Activated CD4-positive, alpha-beta T cell treated with anti-CD3 and anti-CD28 coated beads, Interleukin-2, amount 10 ng/mL, durations not matched to agents 7 days and 5 days (primary cell): ENCODE measurements at regions not wholly inside any gene's neighbourhood (a gene's known extent, or its start where the extent isn't known, plus 50 kb on each side); places are given as distances from the start of the nearest gene placed in this dataset.

Experiments used
- CTCF ChIA-PET: fragments of 350-600 bp; sonication (Branson Sonifier 250); formaldehyde crosslinking; loops from one replicate; lab custom pipeline; 2021; ENCODE audit warnings: antibody characterized with exemption; lab: Charles Lee
- POLR2A ChIA-PET: fragments of 350-600 bp; sonication (Branson Sonifier 250); formaldehyde crosslinking; loops from one replicate; lab custom pipeline; 2021; ENCODE audit warnings: antibody characterized with exemption; lab: Charles Lee
- DNase-seq: peaks from one replicate; pipeline ENCODE4 v3.0.0-alpha.2; 2020
- H3K27ac Mint-ChIP-seq: one replicate; pipeline ENCODE4 v1.8.0; 2021; ENCODE audit warnings: mild to moderate bottlenecking, moderate library complexity, mixed read lengths
- H3K27me3 Mint-ChIP-seq: one replicate; pipeline ENCODE4 v1.8.0; 2021; ENCODE audit warnings: mixed read lengths
- H3K36me3 Mint-ChIP-seq: one replicate; pipeline ENCODE4 v1.8.0; 2021; ENCODE audit warnings: low read depth, mixed read lengths
- H3K4me1 Mint-ChIP-seq: one replicate; pipeline ENCODE4 v1.8.0; 2021; ENCODE audit warnings: mixed read lengths
- H3K4me3 Mint-ChIP-seq: one replicate; pipeline ENCODE4 v1.8.0; 2021; ENCODE audit warnings: mild to moderate bottlenecking, moderate library complexity, mixed read lengths
- H3K9me3 Mint-ChIP-seq: one replicate; pipeline ENCODE4 v1.8.0; 2021; ENCODE audit warnings: mixed read lengths

DNA sequence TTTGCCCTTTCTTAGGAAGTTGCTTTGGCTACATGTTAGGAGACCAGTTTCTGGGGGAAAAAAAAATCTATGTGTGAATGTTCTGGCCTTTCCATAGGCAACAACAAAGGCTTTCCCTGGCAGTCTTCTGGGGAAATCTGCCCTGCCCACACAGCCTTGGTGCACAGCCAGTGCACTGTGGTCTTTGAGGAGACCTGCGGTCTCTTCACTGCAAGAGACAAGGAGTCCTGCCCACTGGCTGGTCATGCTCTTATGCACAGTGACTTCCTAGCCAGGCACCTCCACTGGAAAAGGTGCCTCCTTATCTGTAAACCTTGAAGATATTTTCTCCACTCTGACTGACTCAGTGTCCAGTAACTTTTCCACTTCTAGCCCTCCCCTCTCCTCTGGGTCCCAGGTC, 155.1 kb downstream of the SUCLA2 start:
- POLR2A ChIA-PET = no interaction called here
- H3K4me1 Mint-ChIP-seq = no peaks in the 10 kb centered on the region
- no peak for DNase-seq

DNA sequence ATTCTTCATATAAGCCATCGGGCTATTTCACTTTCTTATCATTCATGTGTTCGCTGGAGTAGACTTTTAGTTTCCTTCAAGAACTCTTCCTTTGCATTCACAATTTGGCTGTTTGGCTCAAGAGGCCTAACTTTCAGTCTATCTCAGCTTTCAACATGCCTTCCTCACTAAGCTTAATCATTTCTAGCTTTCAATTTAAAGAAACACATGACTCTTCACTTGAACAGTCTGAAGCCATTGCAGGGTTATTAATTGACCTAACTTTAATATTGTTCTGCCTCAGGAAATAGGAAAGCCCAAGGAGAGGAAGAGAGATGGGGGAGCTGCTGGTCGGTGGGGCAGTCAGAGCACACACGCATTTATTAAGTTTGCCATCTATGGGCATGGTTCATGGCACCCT, 158.1 kb downstream of the SUCLA2 start:
- Mint-ChIP-seq H3K4me3 (no peak overlapping the region), H3K36me3 (no peaks in the 10 kb centered on the region)

More for the DNA sequence above, 155.1 kb downstream of the SUCLA2 start:
- Mint-ChIP-seq H3K4me3 (no peak overlapping the region), H3K9me3 (peaks cover 2% of the 10 kb centered on the region), H3K36me3 (no peaks in the 10 kb centered on the region), H3K27ac (no peak overlapping the region), H3K27me3 (no peaks in the 10 kb centered on the region)
- CTCF ChIA-PET = no interaction called here

DNA sequence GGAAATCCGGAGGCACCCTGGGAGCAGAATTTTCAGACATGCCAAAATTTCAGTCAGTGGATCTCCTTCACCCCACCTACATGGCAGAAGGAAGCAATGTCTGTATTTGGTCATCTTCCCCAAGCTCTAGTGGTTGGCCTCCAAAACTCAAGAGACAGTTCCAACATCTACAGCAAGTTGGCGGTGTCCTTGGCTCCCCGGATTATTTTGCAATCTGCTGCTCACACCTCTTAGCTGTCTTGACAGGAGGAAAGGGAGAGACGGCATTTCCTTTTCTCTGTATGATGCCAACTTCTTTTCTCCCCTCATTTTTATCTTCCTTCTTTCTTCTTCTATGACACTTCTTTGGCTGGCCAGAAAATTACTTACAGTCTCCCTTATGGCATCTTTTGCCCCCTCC, 159.9 kb downstream of the SUCLA2 start:
- no peak for DNase-seq
- H3K27ac Mint-ChIP-seq = no peak overlapping the region
- H3K9me3 Mint-ChIP-seq = no peaks in the 10 kb centered on the region
- H3K4me1 Mint-ChIP-seq = no peaks in the 10 kb centered on the region
- no peaks in the 10 kb centered on the region for H3K27me3 Mint-ChIP-seq
- CTCF ChIA-PET = no interaction called here
- POLR2A ChIA-PET = no interaction called here
- no peak overlapping the region for H3K4me3 Mint-ChIP-seq
- no peaks in the 10 kb centered on the region for H3K36me3 Mint-ChIP-seq

More for the DNA sequence above, 158.1 kb downstream of the SUCLA2 start:
- Mint-ChIP-seq H3K27ac (no peak overlapping the region), H3K4me1 (no peaks in the 10 kb centered on the region), H3K9me3 (no peaks in the 10 kb centered on the region), H3K27me3 (no peaks in the 10 kb centered on the region)
- no peak for DNase-seq
- CTCF ChIA-PET = no interaction called here
- POLR2A ChIA-PET = no interaction called here

DNA sequence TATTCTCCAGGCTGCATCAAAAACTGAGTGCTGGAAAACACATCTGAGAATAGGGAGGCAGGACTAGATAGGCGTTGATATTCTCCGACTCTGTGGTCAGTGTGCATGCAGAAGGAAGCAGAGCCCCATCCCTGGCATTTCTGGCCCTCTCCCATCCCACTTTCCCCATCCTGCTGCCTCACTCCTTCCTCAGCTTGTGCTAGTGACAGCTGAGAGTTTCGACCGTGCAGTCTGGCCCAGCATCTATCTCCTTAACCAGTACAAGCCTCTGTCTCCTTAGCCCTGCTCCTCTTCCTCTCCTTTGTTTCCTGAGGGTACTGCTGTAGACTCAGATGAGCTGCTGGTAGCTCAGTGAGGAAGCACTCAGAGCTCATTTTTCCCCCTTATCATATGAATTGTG, 163.2 kb downstream of the SUCLA2 start:
- no peak overlapping the region for H3K27ac Mint-ChIP-seq
- H3K9me3 Mint-ChIP-seq = no peaks in the 10 kb centered on the region
- ChIA-PET CTCF (no interaction called here), POLR2A (no interaction called here)
- no peaks in the 10 kb centered on the region for H3K27me3 Mint-ChIP-seq
- no peak overlapping the region for H3K4me3 Mint-ChIP-seq
- H3K36me3 Mint-ChIP-seq = no peaks in the 10 kb centered on the region
- DNase-seq = no peak
- no peaks in the 10 kb centered on the region for H3K4me1 Mint-ChIP-seq

DNA sequence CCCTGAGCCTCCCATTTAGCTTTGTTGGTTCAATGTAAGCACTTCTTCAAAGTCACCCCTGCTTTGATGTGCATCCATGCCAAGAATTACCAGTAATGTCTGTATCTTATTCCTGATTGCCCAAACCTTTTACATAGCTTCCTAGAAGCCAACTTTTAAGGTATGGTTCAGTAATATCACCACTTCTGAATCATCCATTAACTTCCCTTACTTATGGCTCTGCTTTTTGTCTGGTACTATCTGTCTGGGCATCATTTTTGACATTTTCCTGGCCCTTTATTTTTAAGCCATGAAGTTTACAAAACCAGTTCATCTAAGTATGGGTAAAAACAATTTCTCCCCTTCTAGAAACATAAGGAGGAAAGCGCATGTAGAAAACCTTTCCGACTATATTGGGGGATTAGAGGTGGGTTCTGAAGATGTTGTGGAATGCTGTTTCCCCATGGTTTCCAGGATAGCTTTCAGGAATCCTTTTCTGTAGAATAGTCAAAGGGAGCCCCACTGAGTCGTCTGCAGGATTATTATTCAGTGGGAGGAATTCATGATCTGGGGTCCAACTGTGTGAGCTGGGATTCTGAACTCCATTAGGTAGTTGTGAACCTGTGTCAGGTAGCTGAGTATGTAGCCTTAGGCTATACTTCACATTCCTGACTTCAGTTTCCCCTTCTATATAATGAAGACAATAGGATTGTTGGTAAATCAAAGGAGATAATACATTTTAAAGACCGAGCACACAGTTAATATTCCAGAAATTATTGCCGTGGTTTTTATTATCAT, 163.8 kb downstream of the SUCLA2 start:
- no peaks in the 10 kb centered on the region for H3K9me3 Mint-ChIP-seq
- no peaks in the 10 kb centered on the region for H3K27me3 Mint-ChIP-seq
- no peak overlapping the region for H3K4me3 Mint-ChIP-seq
- DNase-seq = no peak
- no peaks in the 10 kb centered on the region for H3K4me1 Mint-ChIP-seq
- H3K27ac Mint-ChIP-seq = no peak overlapping the region
- CTCF ChIA-PET = no interaction called here
- POLR2A ChIA-PET = no interaction called here
- H3K36me3 Mint-ChIP-seq = no peaks in the 10 kb centered on the region

DNA sequence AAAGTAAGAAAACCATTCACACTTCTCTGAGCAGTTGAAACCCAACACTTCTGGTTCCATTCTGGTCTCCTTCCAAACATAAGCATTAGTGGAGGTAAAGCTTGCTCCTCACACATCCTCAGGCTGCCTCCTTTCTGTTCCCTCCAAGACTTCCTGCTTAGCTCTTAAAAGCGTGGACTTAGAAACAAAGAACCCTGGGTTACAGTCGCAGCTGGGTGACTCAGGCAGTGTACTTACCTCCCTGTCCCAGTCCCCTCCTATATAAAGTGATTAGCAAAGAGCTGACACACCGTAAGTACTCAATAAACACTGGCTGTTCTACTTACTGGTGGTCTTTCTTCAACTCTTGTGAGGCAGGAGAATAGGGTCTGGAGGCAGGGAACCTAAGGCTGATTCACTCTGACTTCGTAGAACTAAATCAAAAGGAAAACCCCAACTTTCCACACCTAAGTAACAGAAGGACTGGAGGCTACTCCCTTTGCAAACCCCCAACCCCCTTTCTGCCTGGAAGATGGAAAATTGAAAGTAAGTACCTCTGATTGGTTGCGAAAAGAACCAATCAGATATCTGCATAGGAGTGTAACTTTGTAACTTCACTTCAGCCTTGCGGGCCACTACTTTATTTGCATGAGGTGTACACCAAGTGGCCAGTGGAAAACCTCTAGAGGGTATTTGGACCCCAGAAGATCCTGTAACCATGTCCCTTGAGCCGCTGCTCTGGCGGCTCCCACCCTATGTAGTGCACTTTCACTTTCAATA, 165.4 kb downstream of the SUCLA2 start:
- H3K27me3 Mint-ChIP-seq = no peaks in the 10 kb centered on the region
- H3K4me3 Mint-ChIP-seq = no peak overlapping the region
- no peak for DNase-seq
- H3K9me3 Mint-ChIP-seq = no peaks in the 10 kb centered on the region
- H3K36me3 Mint-ChIP-seq = no peaks in the 10 kb centered on the region
- CTCF ChIA-PET = no interaction called here
- no peaks in the 10 kb centered on the region for H3K4me1 Mint-ChIP-seq
- no peak overlapping the region for H3K27ac Mint-ChIP-seq
- POLR2A ChIA-PET = no interaction called here

DNA sequence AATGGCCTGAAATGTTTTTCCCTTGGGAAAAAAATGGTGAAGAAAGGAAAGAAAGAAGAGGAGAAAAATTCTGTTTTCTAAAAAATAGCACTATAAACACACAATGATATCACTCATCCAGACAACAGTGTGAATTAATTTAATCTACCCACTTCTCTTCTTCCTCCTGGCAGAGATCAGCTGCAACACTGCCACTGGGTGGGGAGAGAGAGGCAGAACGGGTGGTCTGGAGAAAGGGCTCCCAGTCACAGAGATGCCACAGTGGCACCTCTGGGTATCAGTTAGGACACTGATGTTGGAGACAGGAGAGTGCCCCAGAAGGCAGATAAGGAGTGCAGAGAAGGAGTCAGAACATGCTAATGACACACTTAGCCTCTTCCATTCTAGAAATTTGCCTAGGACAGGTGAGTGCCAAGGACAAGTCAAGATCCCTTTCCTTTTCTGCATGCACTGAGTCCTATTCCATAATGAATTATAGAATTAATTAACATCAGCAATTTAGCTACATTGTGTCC, 168.6 kb downstream of the SUCLA2 start:
- Mint-ChIP-seq H3K27me3 (no peaks in the 10 kb centered on the region), H3K27ac (no peak overlapping the region), H3K4me3 (no peak overlapping the region), H3K4me1 (no peaks in the 10 kb centered on the region), H3K36me3 (no peaks in the 10 kb centered on the region), H3K9me3 (no peaks in the 10 kb centered on the region)
- ChIA-PET POLR2A (no interaction called here), CTCF (no interaction called here)
- no peak for DNase-seq

DNA sequence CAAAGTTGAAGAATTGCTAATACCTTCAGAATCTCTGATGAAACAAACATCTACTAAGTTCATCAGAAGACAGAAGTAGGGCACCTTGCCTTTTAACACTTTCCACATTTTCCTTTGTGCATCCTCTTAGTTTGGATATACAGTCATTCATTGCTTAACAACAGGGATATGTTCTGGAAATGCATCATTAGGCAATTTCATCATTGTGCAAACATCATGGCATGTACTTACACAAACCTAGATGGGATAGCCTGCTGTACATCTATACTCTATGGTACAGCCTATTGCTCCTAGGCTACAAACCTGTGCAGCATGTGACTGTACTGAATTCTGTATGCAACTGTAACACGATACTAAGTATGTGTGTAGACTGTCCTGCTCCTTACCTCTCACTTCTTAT, 169.8 kb downstream of the SUCLA2 start:
- no peak overlapping the region for H3K4me3 Mint-ChIP-seq
- POLR2A ChIA-PET = no interaction called here
- no peaks in the 10 kb centered on the region for H3K9me3 Mint-ChIP-seq
- no peak overlapping the region for H3K27ac Mint-ChIP-seq
- H3K27me3 Mint-ChIP-seq = no peaks in the 10 kb centered on the region
- CTCF ChIA-PET = no interaction called here
- no peaks in the 10 kb centered on the region for H3K4me1 Mint-ChIP-seq
- no peak for DNase-seq
- H3K36me3 Mint-ChIP-seq = no peaks in the 10 kb centered on the region

DNA sequence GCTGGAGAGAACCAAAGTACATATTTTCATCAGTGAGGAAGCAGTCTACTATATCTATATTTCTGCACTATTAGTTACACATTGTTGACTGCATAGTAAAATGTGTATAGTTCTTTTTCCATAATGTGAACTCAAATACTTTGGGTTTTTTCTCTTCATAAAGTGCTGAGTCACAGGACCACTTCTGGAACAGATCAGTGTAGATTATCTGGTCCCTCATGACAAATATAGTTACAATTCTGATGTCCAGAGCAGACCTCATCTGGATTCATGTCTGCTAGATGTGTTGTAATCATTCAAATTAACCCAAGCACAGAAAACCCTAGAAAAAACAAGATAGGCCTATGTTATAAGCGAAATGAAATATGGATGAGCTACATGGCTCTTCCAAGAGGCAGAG, 171.4 kb downstream of the SUCLA2 start:
- H3K27me3 Mint-ChIP-seq = no peaks in the 10 kb centered on the region
- no peak overlapping the region for H3K4me3 Mint-ChIP-seq
- H3K27ac Mint-ChIP-seq = no peak overlapping the region
- ChIA-PET CTCF (no interaction called here), POLR2A (no interaction called here)
- H3K9me3 Mint-ChIP-seq = peaks cover 10% of the 10 kb centered on the region
- no peak for DNase-seq
- no peaks in the 10 kb centered on the region for H3K4me1 Mint-ChIP-seq
- no peaks in the 10 kb centered on the region for H3K36me3 Mint-ChIP-seq

DNA sequence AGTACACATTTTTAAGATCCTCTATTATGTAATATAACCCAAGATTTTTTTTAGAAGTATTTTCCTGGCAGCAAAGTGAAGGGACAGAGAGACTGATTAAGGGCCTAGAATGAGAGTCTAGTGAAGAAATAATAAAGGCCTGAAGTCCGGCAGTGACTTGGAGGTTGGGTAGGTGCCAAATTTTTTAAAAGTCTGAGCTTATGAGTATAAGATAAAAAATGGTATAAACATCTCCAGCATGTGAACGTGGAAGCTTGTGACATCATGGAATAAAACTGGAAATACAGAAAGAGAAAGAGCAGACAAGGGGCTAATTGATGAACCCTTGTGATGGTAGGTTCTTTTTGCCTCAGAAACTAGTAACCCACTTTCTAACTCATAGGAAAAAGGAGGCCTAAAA, 174.6 kb downstream of the SUCLA2 start:
- ChIA-PET CTCF (no interaction called here), POLR2A (no interaction called here)
- Mint-ChIP-seq H3K9me3 (peaks cover 10% of the 10 kb centered on the region), H3K27me3 (no peaks in the 10 kb centered on the region), H3K4me3 (no peak overlapping the region), H3K4me1 (no peaks in the 10 kb centered on the region), H3K27ac (no peak overlapping the region), H3K36me3 (no peaks in the 10 kb centered on the region)
- DNase-seq = no peak

DNA sequence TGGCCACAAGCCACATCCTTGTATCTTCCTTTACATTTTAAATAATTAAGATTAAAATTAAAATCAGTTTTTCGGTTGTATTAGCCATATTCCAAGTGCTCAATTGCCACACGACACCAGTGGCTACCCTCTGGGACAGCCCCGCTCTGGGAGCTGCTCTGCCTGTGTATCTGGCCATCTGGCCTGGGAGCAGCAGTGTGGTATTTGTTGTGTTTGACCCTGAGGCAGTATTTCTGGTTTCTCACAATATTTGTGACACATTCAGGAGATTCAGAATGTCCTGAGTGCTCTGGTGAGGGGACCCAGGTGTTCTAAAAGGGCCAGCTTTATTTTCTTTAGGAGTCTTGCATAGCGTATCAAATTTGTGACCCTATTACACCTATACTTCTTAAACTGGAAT, 179.0 kb downstream of the SUCLA2 start:
- Mint-ChIP-seq H3K36me3 (no peaks in the 10 kb centered on the region), H3K27ac (no peak overlapping the region), H3K27me3 (no peaks in the 10 kb centered on the region), H3K4me1 (no peaks in the 10 kb centered on the region), H3K9me3 (peaks cover 10% of the 10 kb centered on the region), H3K4me3 (no peak overlapping the region)
- ChIA-PET POLR2A (no interaction called here), CTCF (no interaction called here)
- DNase-seq = no peak

DNA sequence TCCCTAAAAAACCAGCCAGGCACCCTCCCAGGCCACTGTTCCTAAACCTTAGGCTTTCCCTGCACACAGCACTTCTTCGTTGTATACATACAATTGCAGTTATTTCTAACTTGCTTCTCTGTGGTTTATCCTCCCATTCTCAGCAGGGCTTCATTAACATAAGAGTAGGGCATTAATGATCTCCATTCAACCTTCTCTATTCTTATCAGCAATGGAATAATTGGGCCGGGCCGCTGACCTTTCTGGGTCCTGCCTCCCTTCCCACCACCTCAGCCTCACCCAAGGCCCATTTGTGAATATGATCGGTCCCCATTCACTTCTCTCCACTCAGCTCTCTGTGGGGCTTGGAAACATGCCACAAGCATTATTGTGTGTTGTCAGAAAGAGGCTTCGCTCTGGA, 184.2 kb downstream of the SUCLA2 start:
- Mint-ChIP-seq H3K4me3 (no peak overlapping the region), H3K9me3 (no peaks in the 10 kb centered on the region), H3K27me3 (peaks cover 3% of the 10 kb centered on the region), H3K36me3 (no peaks in the 10 kb centered on the region), H3K27ac (no peak overlapping the region), H3K4me1 (no peaks in the 10 kb centered on the region)
- no peak for DNase-seq
- POLR2A ChIA-PET = no interaction called here
- CTCF ChIA-PET = no interaction called here

DNA sequence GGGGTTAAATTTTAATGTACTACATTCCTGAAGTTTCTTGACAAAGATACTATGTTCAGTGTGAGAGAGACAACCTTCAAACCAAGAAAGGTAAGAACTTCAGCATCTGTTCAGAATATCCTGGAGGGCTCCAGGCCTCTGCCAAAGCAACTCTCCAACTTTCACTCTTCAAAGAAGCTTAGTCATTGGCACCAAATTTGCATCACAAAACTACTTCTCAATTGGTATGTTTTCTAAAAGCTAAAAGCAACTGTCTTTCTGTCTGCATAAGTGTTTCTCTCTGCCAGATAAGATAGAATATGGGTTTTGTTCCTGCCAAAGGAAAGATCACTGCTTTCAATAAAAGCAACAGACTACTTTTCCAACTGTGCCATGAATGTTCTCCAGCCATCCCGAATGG, 187.4 kb downstream of the SUCLA2 start:
- H3K27ac Mint-ChIP-seq = no peak overlapping the region
- peaks cover 3% of the 10 kb centered on the region for H3K27me3 Mint-ChIP-seq
- no peaks in the 10 kb centered on the region for H3K9me3 Mint-ChIP-seq
- H3K4me1 Mint-ChIP-seq = no peaks in the 10 kb centered on the region
- no peaks in the 10 kb centered on the region for H3K36me3 Mint-ChIP-seq
- no peak overlapping the region for H3K4me3 Mint-ChIP-seq
- DNase-seq = no peak
- ChIA-PET POLR2A (no interaction called here), CTCF (no interaction called here)
